GM23338 (cell line): ENCODE measurements at regions not wholly inside any gene's neighbourhood (a gene's known extent, or its start where the extent isn't known, plus 50 kb on each side); places are given as distances from the start of the nearest gene placed in this dataset.

Experiments
- CREB1 ChIP-seq: fragments of 250-450 bp; sonication (Bioruptor Pico); IDR thresholded peaks from 2 replicates; pipeline ENCODE4 v1.5.0; 2020; ENCODE audit warnings: low read depth, mild to moderate bottlenecking, moderate library complexity
- CTCF ChIP-seq, 2 experiments: fragments of 200-600 bp in 1 of 2; sonication (generic) in 1 of 2; conservative IDR thresholded peaks; 2 replicates each; pipeline versions ENCODE4 v1.5.1 to v1.6.1; 2016 to 2017; ENCODE audit warnings: antibody characterized with exemption in 2 of 2, low read depth in 2 of 2, mild to moderate bottlenecking in 2 of 2, moderate library complexity in 1 of 2
- EZH2 ChIP-seq: fragments of 200-600 bp; sonication (generic); IDR thresholded peaks from one replicate; pipeline ENCODE4 v1.8.0; 2017; ENCODE audit warnings: antibody characterized with exemption, mild to moderate bottlenecking, low read depth; ENCODE audit not compliant: unreplicated experiment
- EZH2phosphoT487 ChIP-seq: fragments of 200-600 bp; sonication (generic); IDR thresholded peaks from one replicate; pipeline ENCODE4 v1.8.1; 2018; ENCODE audit warnings: antibody characterized with exemption; ENCODE audit not compliant: unreplicated experiment
- JUNB ChIP-seq: IDR thresholded peaks from one replicate; pipeline ENCODE4 v1.6.1; 2016; ENCODE audit warnings: antibody characterized with exemption; ENCODE audit not compliant: unreplicated experiment
- NANOG ChIP-seq: IDR thresholded peaks from 2 replicates; pipeline ENCODE4 v1.6.1; 2016; ENCODE audit warnings: antibody characterized with exemption, borderline replicate concordance
- POLR2AphosphoS5 ChIP-seq: IDR thresholded peaks from 2 replicates; pipeline ENCODE4 v1.6.1; 2016; ENCODE audit warnings: antibody characterized with exemption, low read depth
- REST ChIP-seq: IDR thresholded peaks from one replicate; pipeline ENCODE4 v1.6.1; 2018; ENCODE audit warnings: antibody characterized with exemption; ENCODE audit not compliant: unreplicated experiment
- STAT1 ChIP-seq: IDR thresholded peaks from one replicate; pipeline ENCODE4 v1.6.1; 2016; ENCODE audit warnings: antibody characterized with exemption; ENCODE audit not compliant: unreplicated experiment
- ZNF114 ChIP-seq: fragments of 250-450 bp; sonication (Bioruptor Pico); IDR thresholded peaks from 2 replicates; pipeline ENCODE4 v1.5.0; 2020; ENCODE audit warnings: mild to moderate bottlenecking, moderate library complexity
- ZNF331 ChIP-seq: fragments of 250-450 bp; sonication (Bioruptor Pico); IDR thresholded peaks from 2 replicates; pipeline ENCODE4 v1.5.0; 2020; ENCODE audit warnings: low read depth, mild to moderate bottlenecking, moderate library complexity
- ZNF462 ChIP-seq: fragments of 250-450 bp; sonication (Bioruptor Pico); IDR thresholded peaks from 2 replicates; pipeline ENCODE4 v1.5.0; 2020; ENCODE audit warnings: mild to moderate bottlenecking, moderate library complexity

- TF ChIP-seq NANOG = no peak
- no peak for TF ChIP-seq CTCF (conservative IDR thresholded peaks at IDR 0.05; ENCODE audit: low read depth in 2 of 2)
- no peak for TF ChIP-seq ZNF114 (CRISPR knock-in tag)
- no peak for TF ChIP-seq EZH2
- TF ChIP-seq REST = no peak
- TF ChIP-seq EZH2phosphoT487 = no peak
- no peak for TF ChIP-seq POLR2AphosphoS5
- no peak for TF ChIP-seq ZNF331 (CRISPR knock-in tag)
- no peak for TF ChIP-seq CREB1 (CRISPR knock-in tag)
- no peak for TF ChIP-seq JUNB
- no peak for TF ChIP-seq STAT1
- TF ChIP-seq ZNF462 (CRISPR knock-in tag) = no peak
These were observed 107.5 kb upstream of the TMEM170B start for GRCh38 chr6:11430036-11430435.
